VCaP (cell line): ENCODE measurements at regions not wholly inside any gene's neighbourhood (a gene's known extent, or its start where the extent isn't known, plus 50 kb on each side); places are given as distances from the start of the nearest gene placed in this dataset.
"Not testable (repeated sequence)": the region's sequence is repeated elsewhere in the genome, so short reads cannot be mapped to it uniquely, and the experiment has no call there.

Experiments used
- H3K27ac ChIP-seq: fragments of 450-650 bp; 2 replicates; pipeline ENCODE4 v1.5.1; 2017
- TF ChIP-seq, protein P1 (sequence below): fragments of 450-650 bp; conservative IDR thresholded peaks from 2 replicates; pipeline ENCODE4 v1.5.1; 2017; ENCODE audit warnings: mild to moderate bottlenecking, moderate library complexity

DNA sequence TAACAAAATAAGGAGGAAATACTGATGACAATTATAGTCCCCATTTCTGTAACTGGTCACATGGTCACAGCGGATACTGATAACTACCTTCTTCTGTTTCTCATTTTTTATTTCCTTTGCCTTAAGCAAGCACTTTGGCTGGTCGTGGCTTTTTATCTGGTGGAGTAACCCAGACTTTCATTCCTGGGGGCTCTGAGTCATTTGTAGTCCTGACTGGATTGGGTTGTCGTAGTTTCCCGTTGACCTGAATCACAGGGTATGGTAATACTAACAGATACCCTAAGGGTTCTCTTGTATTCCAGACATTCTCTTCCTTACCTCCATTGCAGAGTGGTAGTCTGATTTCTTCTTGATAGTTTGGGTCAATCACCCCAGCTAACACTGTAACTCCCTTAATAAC lies 500.3 kb upstream of the ADGRB3 start:
- TF ChIP-seq, protein P1, sequence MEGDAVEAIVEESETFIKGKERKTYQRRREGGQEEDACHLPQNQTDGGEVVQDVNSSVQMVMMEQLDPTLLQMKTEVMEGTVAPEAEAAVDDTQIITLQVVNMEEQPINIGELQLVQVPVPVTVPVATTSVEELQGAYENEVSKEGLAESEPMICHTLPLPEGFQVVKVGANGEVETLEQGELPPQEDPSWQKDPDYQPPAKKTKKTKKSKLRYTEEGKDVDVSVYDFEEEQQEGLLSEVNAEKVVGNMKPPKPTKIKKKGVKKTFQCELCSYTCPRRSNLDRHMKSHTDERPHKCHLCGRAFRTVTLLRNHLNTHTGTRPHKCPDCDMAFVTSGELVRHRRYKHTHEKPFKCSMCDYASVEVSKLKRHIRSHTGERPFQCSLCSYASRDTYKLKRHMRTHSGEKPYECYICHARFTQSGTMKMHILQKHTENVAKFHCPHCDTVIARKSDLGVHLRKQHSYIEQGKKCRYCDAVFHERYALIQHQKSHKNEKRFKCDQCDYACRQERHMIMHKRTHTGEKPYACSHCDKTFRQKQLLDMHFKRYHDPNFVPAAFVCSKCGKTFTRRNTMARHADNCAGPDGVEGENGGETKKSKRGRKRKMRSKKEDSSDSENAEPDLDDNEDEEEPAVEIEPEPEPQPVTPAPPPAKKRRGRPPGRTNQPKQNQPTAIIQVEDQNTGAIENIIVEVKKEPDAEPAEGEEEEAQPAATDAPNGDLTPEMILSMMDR = no peak
- H3K27ac ChIP-seq = no peak overlapping the region

DNA sequence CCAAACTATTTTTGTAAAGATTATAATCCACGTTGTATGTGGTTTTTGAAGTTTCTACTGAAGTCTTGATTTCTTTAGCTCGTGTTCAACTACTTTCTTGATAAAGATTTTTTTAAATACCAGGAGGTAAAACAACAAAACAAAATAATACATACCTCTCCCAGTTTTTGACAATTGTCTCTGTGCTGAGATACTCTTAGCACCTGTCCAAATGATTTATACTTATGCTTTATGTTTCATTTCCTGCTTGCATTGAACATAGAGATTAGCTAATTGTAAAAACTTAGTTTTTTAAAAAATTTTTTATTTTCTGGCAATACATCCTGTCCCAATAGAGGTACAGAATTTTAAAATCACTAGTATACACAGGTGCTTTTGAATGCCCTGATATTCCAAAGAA lies 506.9 kb upstream of the ADGRB3 start:
- H3K27ac ChIP-seq = no peak overlapping the region
- TF ChIP-seq, protein P1 = no peak

DNA sequence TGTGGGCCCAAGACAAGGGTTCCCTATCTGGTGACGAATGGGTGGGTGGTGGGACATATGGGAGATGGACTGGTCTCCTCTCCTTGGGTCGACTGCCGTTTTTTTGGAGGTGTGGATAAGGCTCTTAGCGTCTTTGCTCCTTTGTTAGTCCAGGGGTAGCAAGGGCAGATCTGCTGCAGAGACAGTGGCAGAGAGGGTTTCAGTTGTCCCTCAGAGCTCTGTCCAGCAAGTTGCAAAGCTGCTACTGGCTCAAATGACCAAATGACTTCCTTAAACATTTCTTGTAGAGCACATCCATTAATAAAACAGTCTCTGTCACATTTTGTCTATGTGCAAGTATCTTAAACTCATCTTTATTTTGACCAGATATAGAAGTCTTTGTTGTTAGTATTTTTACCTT lies 508.0 kb upstream of the ADGRB3 start:
- no peak overlapping the region for H3K27ac ChIP-seq
- TF ChIP-seq, protein P1 = no peak

DNA sequence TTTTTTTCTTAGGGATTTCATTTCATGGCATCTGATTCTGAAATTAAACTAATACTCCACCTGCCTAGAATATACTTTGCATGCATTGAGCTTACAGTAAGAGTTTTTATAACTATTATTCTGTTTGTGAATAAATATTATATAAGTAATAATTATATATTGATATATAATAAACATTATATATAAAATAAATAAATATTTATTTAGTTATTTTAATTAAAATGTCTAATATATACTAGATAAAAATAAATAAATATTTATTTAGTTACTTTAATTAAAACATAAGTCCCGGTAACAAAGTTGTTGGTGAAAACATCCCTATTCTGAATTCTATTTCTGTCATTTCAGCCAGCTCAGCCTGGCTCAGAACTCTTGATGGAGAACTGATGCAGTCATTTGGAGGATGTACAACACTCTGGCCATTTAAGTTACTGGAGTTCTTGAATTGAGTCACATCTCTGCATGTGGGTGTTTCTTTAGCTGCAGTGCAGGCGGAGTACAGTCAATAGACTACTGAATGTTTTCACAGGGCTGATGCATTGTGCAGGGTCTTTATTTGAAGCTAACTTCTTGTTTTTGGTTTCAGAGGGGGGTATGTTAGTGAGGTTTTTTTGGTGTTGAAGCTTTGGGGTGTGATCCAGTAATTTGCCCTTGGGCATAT lies 508.9 kb upstream of the ADGRB3 start:
- no peak overlapping the region for H3K27ac ChIP-seq
- TF ChIP-seq, protein P1 = no peak

DNA sequence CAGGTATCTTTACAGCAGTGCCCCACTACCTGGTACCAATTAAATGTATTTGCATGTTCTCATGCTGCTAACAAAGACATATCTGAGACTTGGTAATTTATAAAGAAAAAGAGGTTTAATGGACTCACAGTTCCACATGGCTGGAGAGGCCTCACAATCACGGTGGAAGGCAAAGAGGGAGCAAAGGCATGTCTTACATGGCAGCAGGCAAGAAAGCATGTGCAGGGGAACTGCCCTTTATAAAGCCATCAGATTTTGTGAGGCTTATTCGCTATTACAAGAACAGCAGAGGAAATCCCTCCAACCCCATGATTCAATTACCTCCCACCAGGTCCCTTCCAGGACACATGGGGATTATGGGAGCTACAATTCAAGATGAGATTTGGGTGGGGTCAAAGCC lies 512.1 kb upstream of the ADGRB3 start:
- H3K27ac ChIP-seq = not testable (repeated sequence)

DNA sequence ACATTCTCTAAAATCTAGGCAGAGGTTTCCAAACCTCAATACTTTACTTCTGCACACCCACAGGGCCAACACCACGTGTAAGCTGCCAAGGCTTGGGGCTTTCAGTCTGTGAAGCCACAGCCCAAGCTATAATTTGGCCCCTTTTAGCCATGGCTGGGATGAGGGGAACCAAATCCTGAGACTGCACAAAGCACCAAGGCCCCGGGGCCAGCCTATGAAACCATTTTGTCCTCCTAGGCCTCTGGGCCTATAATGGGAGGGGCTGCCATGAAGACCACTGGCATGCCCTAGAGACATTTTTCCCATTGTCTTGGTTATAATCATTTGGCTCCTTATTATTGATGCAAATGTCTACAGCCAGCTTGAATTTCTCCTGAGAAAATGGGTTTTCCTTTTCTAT lies 513.0 kb upstream of the ADGRB3 start:
- TF ChIP-seq, protein P1 = no peak

DNA sequence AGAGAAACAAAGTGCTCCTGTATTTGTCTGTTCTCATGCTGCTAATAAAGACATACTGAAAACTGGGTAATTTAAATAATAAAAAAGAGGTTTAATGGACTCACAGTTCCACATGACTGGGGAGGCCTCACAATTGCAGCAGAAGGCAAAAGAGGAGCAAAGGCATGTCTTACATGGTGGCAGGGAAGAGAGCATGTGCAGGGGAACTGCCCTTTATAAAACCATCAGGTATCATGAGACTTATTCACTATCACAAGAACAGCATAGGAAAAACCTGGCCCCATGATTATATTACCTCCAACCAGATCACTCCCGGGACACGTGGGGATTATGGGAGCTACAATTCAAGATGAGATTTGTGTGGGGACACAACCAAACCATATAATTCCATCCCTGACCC lies 514.1 kb upstream of the ADGRB3 start:
- not testable (repeated sequence) for H3K27ac ChIP-seq

More for the DNA sequence above, 513.0 kb upstream of the ADGRB3 start:
- H3K27ac ChIP-seq = no peak overlapping the region

DNA sequence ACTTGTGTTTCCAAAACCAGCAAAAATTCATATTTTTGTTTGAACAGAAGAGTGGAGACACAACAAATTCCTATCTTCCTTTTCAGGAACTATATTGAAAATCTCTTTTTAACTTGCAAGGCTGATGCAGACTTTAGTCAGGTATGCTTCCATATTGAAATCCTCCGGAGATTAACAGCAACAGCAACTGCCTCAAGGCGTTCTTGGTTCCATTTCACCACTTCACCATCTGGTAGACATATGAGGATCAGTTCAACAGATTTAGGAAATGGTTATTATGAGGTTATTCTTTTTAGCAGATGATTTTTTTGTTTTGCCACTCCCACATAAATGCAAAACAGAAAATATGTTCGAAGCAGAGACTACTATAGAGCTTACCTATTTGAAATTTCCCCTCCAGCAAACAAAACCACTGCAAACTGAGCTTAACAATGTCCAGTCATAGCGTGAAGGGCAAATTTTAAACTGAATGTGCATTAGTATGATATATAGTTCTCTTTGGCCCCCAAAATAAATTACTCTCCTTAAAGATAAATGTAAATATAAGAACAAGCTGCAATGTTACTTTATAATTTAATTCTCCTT lies 520.5 kb upstream of the ADGRB3 start:
- TF ChIP-seq, protein P1 = no peak
- no peak overlapping the region for H3K27ac ChIP-seq
